ENCODE measurements at regions not wholly inside any gene's neighbourhood (a gene's known extent, or its start where the extent isn't known, plus 50 kb on each side); places are given as distances from the start of the nearest gene placed in this dataset.

- Histone ChIP-seq H4K20me1 (ENCODE audit: insufficient read depth) (no peaks in the 10 kb centered on the region), H3K4me3 (IDR thresholded peaks at IDR 0.05; ENCODE audit: insufficient read depth, low read depth, low read length) (no peak overlapping the region), H2AFZ (ENCODE audit: low read depth) (no peak overlapping the region), H3K9ac (no peak overlapping the region), H3K27ac (no peak overlapping the region), H3K4me2 (no peak overlapping the region), H3K36me3 (ENCODE audit: insufficient read depth) (no peaks in the 10 kb centered on the region), H3K27me3 (ENCODE audit: insufficient read depth, low read depth) (no peaks in the 10 kb centered on the region), H3K4me1 (ENCODE audit: low read depth, poor library complexity, severe bottlenecking) (peaks cover 38% of the 10 kb centered on the region), H3K79me2 (ENCODE audit: insufficient read depth, low read depth) (no peaks in the 10 kb centered on the region)
- TF ChIP-seq CTCF (conservative IDR thresholded peaks at IDR 0.05; ENCODE audit: low read depth, low read length): no peak
Observed at GRCh38 chr17:77637818-77638575, 320.5 kb upstream of the TNRC6C start.

- Histone ChIP-seq H3K79me2 (ENCODE audit: insufficient read depth, low read depth) (no peaks in the 10 kb centered on the region), H3K9ac (no peak overlapping the region), H3K27me3 (ENCODE audit: insufficient read depth, low read depth) (no peaks in the 10 kb centered on the region), H4K20me1 (ENCODE audit: insufficient read depth) (no peaks in the 10 kb centered on the region), H3K36me3 (ENCODE audit: insufficient read depth) (no peaks in the 10 kb centered on the region), H3K4me1 (ENCODE audit: low read depth, poor library complexity, severe bottlenecking) (peaks cover 16% of the 10 kb centered on the region), H3K4me2 (no peak overlapping the region), H2AFZ (ENCODE audit: low read depth) (no peak overlapping the region), H3K27ac (no peak overlapping the region), H3K4me3 (IDR thresholded peaks at IDR 0.05; ENCODE audit: insufficient read depth, low read depth, low read length) (no peak overlapping the region)
- TF ChIP-seq CTCF (conservative IDR thresholded peaks at IDR 0.05; ENCODE audit: low read depth, low read length): no peak
Observed at GRCh38 chr17:77640252-77640651, 318.3 kb upstream of the TNRC6C start.

GRCh38 chr17:77640916-77641605, 317.4 kb upstream of the TNRC6C start:
- Histone ChIP-seq H3K4me2 (no peak overlapping the region), H3K27me3 (ENCODE audit: insufficient read depth, low read depth) (no peaks in the 10 kb centered on the region)
- no peak for TF ChIP-seq CTCF (conservative IDR thresholded peaks at IDR 0.05; ENCODE audit: low read depth, low read length)

DNA sequence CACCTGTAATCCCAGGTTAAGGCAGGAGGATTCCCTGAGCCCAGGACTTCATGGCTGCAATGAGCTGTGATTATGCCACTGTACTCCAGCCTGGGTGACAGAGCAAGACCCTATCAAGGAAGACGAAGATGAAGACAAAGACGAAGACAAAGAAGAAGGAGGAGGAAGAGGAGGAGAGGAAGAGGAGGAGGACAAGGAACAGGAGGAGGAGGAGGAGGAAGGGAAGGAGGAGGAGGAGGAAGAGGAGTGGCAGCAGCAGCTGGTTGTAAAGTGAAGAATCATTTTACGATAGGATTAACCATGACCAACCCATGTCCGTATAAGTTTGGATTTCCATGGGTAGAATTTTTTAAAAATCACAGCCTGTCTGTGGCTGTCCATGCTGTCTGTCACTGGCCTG, 316.8 kb upstream of the TNRC6C start:
- no peak overlapping the region for H3K9ac ChIP-seq

More at GRCh38 chr17:77640916-77641605, 317.4 kb upstream of the TNRC6C start:
- H4K20me1 ChIP-seq (ENCODE audit: insufficient read depth): no peaks in the 10 kb centered on the region
- no peak overlapping the region for H3K4me3 ChIP-seq (IDR thresholded peaks at IDR 0.05; ENCODE audit: insufficient read depth, low read depth, low read length)
- H3K9ac ChIP-seq: no peak overlapping the region
- no peak overlapping the region for H2AFZ ChIP-seq (ENCODE audit: low read depth)
- no peaks in the 10 kb centered on the region for H3K36me3 ChIP-seq (ENCODE audit: insufficient read depth)
- peaks cover 8% of the 10 kb centered on the region for H3K4me1 ChIP-seq (ENCODE audit: low read depth, poor library complexity, severe bottlenecking)
- H3K79me2 ChIP-seq (ENCODE audit: insufficient read depth, low read depth): no peaks in the 10 kb centered on the region
- H3K27ac ChIP-seq: no peak overlapping the region

More for the DNA sequence above, 316.8 kb upstream of the TNRC6C start:
- no peak overlapping the region for H3K27ac ChIP-seq
- H3K79me2 ChIP-seq (ENCODE audit: insufficient read depth, low read depth): no peaks in the 10 kb centered on the region
- peaks cover 2% of the 10 kb centered on the region for H3K4me1 ChIP-seq (ENCODE audit: low read depth, poor library complexity, severe bottlenecking)
- H3K4me3 ChIP-seq (IDR thresholded peaks at IDR 0.05; ENCODE audit: insufficient read depth, low read depth, low read length): no peak overlapping the region
- no peaks in the 10 kb centered on the region for H4K20me1 ChIP-seq (ENCODE audit: insufficient read depth)
- no peak for TF ChIP-seq CTCF (conservative IDR thresholded peaks at IDR 0.05; ENCODE audit: low read depth, low read length)
- no peaks in the 10 kb centered on the region for H3K27me3 ChIP-seq (ENCODE audit: insufficient read depth, low read depth)
- H2AFZ ChIP-seq (ENCODE audit: low read depth): no peak overlapping the region
- H3K36me3 ChIP-seq (ENCODE audit: insufficient read depth): no peaks in the 10 kb centered on the region
- H3K4me2 ChIP-seq: no peak overlapping the region
